Stimulated activated CD4-positive, alpha-beta T cell treated with anti-CD3 and anti-CD28 coated beads, Interleukin-15, amount 100 ng/mL, for 1 hour (primary cell): ENCODE measurements at regions not wholly inside any gene's neighbourhood (a gene's known extent, or its start where the extent isn't known, plus 50 kb on each side); places are given as distances from the start of the nearest gene placed in this dataset.

ENCODE experiments used
- DNase-seq, 2 donors: peaks; one replicate each; pipeline ENCODE4 v3.0.0-alpha.2; 2020; ENCODE audit warnings: low read depth in 1 of 2, low spot score in 1 of 2

DNA sequence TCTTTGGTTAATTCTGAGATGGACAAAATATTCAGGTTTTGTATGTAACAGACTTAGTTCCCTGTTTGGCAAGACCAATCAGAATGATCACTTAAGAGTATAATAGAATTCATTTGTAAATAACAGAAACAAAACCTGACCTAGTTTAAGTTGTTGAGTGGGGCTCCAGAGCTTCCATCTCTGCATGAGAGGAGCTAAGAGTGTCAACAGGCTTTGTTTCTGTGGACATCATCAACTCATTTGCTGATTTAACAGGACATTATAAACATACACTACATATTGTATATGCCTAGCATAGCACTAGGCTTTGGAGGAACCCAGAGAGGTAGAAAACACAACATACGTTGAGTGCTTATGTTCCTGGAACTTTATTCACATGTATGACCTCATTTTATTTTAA is 75.3 kb upstream of the TRIB2 start:
- DNase-seq, result no peak

DNA sequence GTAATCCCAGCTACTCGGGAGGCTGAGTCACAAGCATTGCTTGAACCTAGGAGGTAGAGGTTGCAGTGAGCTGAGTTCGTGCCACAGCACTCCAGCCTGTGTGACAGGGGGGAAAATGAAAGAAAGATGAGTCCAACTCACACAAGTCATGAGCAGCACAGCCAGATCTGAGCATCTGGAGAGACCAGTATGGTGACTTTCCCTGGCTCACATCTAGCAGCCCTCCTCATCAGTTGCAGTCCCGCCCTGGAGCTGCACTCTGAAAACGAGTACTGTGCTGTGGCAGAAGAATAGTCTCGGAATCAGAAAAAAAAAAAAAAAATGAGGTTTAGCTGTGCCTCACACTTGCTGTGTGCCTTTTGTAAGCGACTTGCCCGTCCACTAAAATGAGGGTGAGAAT is 74.4 kb upstream of the TRIB2 start:
- DNase-seq, result no peak

- DNase-seq, result no peak
These were observed 73.9 kb upstream of the TRIB2 start for GRCh38 chr2:12642859-12643258.

GRCh38 chr2:12649602-12650400 is 66.9 kb upstream of the TRIB2 start:
- DNase-seq, result no peak

DNA sequence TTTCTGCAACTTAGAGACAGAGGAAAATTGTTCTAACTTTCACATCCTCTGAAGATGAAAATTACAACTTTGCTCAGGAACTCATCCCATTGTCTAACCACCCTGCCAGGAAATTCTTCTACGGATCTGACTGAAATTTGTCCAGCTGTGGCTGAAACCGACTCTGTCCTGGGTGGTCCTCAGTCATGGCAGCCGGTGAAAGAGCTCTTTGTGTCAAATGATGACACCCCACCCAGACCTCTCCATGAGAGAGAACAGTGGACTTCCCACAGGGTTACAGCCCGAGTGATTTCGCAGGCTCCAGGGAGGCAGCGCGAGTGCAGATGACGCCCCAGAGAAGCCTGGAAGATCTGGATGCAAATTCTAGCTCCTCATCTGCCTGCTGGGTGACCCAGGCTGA is 65.1 kb upstream of the TRIB2 start:
- DNase-seq, result no peak

DNA sequence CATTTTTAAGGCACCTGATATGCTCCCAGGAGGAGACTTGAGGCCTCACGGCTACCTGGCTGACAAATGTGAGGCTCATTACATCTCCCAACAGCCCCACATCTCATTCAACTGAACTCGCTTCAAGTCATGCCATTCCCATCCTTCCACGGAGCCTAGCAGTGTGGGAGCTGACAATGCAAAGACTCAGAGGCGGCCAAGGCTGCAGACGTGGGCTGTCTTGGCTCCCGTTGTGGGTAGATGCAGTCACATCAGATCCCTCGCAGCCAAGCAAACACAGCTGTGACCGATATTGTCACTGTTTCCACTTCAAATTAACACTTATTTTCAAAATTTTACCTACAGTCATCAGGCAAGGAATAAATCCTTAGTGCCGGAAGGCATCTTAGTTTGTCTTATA is 64.0 kb upstream of the TRIB2 start:
- no peak for DNase-seq

- no peak for DNase-seq
These were observed 59.2 kb upstream of the TRIB2 start for GRCh38 chr2:12657560-12657959.

- DNase-seq, result no peak
These were observed 58.3 kb upstream of the TRIB2 start for GRCh38 chr2:12658310-12658945.

DNA sequence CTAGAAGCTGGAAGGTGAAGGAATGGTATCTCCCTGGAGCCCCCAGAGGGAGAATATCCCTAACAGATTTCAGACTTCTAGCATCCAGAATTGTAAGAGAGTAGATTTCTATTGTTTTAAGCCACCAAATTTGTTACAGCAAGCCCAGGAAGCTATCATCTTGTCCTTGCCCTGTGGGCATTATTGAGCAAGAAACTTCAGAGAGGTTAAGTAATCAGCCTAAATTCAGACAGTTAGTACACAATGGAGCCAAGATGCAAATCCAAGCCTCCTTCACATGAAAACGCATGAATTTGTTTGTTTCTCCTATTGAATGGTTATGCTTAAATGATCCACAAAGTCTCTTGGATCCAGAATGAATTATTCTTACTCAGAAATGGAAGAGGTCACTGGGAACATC is 55.2 kb upstream of the TRIB2 start:
- no peak for DNase-seq

- DNase-seq, result no peak
These were observed 53.3 kb upstream of the TRIB2 start for GRCh38 chr2:12663306-12664037.

DNA sequence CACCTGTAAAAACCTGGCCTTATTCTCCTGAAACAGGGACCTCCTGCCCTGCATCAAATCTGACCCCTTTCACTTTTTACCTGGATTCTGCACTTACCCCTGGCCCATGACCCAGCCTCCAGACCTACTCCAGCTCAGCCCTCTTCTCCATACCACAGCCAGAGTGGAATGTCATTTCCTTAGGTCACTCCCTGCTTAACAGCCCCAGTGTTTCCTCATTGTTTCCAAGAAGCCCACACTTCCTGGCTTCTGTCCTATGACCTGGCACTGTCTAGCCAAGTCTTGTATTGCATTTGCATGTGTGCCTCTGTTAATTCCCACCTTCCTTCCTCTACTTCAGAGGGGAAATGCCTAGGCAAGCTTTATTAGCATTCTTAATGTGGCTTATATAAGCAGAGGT is 51.4 kb upstream of the TRIB2 start:
- no peak for DNase-seq

- DNase-seq, result no peak
These were observed 50.3 kb upstream of the TRIB2 start for GRCh38 chr2:12666445-12666844.
